ENCODE measurements at regions not wholly inside any gene's neighbourhood (a gene's known extent, or its start where the extent isn't known, plus 50 kb on each side); places are given as distances from the start of the nearest gene placed in this dataset.

DNA sequence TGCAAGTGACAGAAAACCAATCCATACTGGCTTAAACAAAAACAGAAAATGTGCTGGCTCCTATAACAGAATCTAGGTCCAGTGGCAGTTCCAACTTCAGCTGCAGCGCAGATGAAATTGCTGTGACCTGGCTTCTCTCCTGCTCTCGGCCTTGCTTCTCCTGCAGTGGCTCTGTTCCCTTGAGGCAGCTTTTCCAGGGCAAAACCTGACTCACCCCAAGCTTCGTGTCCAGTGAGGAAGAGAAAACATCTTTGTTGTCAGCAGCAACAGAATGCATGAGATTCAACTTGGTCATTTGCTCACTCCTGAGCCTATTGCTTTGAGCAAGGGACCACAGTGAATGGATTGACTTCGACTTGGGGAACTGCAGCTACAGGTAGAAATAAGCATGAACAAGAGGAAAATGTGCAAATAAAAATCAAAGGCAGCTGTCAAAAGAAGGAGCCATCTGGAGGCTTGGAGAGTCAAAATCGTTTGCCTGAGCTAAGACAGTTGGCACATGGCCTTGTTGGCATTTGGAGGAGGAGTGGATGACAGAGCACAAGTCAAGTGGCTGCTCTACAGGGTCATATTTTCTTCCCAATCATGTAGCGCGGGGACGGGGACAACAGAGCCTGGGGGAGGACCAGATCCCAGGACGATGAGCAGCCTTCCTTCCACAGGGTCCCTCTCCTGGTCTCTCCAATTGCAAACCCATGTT lies 523.4 kb downstream of the FGF9 start:
- TF ChIP-seq POLR2A (IDR thresholded peaks at IDR 0.05; ENCODE audit: low read depth, low read length), result no peak
- no peak for DNase-seq (ENCODE audit: insufficient read length, low spot score)
- FAIRE-seq, result no peak

DNA sequence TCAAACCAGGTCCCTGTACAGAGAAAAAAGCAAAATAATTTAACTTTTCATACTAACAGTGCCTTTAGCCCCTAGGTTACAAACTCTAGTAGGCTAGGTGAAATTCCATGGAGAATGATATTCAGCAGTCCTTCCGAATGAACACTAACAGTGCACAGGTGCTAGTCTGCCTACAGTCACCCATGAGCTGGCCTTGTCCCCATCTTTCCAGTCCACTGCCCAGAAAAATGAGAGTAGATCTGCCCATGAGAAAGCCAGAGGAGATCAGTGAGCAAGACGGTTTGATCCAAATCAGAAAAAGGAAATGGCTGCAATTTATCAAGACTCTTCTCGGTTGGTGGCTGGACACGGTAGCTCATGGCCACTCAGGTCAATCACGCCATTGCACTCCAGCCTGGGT lies 524.9 kb downstream of the FGF9 start:
- TF ChIP-seq POLR2A (IDR thresholded peaks at IDR 0.05; ENCODE audit: low read depth, low read length), result no peak
- DNase-seq (ENCODE audit: insufficient read length, low spot score) (no peak), FAIRE-seq (no peak)

DNA sequence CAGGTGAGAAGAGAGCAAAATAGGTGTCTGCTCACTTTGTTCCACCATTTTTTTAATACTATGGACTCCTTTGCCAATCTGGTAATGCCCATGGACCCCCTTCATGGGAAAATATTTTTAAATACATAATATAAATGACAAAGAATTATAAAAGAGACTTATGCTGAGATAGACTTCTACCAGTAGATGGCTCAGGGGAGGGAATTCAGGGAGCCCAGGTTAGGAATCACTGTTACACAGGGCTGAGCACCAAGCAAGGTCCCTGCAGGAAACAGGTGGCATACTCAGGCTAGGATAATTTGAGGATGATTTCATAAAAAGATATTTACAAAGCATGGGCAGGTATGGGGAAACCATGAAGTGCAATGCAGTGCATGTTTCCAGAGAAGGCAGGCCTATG lies 525.9 kb downstream of the FGF9 start:
- no peak for DNase-seq (ENCODE audit: insufficient read length, low spot score)
- no peak for TF ChIP-seq POLR2A (IDR thresholded peaks at IDR 0.05; ENCODE audit: low read depth, low read length)
- no peak for FAIRE-seq

DNA sequence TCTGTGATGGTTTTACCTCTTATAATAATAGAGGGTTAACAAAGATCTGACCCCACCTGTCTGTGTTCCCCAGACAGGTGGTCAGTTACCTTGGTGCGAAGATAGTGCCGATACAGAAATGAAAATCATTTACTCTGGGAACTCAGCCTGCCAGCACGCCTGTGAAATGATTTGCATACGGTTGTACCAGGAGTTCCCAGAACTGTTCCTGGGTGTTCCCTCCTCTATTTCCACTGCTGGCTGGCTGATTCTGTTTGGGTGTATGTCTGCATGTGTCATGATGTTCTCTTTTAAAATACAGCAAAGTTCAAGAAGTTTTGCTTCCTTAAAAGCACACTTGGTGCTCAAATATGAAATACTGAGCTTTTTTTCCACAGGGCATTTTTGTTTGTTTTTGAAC lies 527.1 kb downstream of the FGF9 start:
- DNase-seq (ENCODE audit: insufficient read length, low spot score) (no peak), FAIRE-seq (no peak)
- TF ChIP-seq POLR2A (IDR thresholded peaks at IDR 0.05; ENCODE audit: low read depth, low read length), result no peak

DNA sequence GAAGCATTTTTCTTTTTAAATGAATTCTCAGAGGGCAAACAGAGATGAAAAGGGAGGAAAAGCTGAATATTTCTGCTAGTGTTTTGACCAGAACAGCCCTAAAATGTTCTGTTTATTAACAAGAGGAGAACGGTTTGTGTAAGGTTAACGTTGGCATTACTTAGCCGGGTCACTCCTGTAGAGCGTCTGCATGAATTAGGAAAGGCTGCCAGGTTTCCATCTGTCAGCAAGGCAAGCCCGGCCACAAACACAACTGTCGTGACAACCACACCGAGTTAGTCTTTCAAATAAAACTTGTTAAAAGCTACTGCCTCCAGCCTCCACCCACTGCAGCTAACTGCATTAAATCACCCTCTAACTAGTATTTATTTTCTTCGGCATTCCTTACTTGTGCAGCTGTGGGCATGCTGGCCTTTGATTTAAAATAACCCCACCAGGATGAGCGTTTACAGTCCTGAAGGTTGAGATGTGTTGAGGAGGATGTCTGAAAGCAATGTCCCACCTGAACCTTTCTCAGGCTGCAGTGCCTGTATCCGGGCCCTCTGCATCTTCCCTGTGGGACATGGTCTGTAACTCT lies 527.9 kb downstream of the FGF9 start:
- DNase-seq (ENCODE audit: insufficient read length, low spot score) (no peak), FAIRE-seq (no peak)
- TF ChIP-seq POLR2A (IDR thresholded peaks at IDR 0.05; ENCODE audit: low read depth, low read length), result no peak

DNA sequence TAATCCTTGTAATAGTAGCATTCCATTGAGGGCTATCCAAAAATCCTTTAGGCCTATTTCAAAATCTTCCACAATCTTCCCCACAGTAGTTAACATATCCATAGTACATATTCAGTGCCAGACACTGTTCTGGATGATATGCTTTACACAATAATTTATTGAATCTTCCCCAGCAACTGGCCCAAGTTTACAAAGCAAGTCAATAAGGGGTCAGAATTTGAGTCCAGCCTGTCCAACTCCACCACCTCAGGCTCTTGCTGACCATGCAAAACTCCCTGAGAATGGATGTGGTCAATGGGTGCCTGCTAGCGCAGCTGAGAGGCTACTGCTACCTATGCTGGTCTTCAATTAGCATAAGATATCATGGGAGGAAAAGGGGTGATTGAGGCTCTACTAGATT lies 529.6 kb downstream of the FGF9 start:
- DNase-seq (ENCODE audit: insufficient read length, low spot score) (no peak), FAIRE-seq (no peak)
- no peak for TF ChIP-seq POLR2A (IDR thresholded peaks at IDR 0.05; ENCODE audit: low read depth, low read length)

DNA sequence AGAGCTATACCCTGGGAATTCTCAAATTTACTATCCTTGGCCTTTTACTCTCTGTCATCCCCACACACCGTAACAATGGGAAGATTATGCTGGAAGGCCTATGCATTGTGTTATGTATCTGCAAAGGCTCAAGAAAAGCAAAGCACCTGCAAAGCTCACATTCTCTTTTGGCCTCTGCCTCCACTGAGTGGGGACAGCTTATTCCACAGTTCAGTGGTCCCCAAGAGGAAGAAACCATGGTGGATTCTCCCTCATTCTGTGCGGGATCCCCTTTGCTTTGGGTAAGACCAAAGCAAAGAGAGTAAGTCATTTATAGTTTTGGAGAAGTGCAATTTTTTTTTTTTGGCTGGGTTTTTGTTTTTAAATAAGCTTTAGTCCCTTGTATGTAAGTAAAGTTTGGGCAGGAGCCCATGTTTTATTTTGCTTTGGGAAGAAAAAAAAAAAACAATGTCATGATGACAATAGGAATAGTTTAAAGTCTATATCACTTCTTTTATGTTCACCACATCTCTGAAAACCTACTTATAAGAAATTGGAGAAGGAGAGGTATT lies 530.6 kb downstream of the FGF9 start:
- FAIRE-seq (no peak), DNase-seq (ENCODE audit: insufficient read length, low spot score) (no peak)
- TF ChIP-seq POLR2A (IDR thresholded peaks at IDR 0.05; ENCODE audit: low read depth, low read length), result no peak

DNA sequence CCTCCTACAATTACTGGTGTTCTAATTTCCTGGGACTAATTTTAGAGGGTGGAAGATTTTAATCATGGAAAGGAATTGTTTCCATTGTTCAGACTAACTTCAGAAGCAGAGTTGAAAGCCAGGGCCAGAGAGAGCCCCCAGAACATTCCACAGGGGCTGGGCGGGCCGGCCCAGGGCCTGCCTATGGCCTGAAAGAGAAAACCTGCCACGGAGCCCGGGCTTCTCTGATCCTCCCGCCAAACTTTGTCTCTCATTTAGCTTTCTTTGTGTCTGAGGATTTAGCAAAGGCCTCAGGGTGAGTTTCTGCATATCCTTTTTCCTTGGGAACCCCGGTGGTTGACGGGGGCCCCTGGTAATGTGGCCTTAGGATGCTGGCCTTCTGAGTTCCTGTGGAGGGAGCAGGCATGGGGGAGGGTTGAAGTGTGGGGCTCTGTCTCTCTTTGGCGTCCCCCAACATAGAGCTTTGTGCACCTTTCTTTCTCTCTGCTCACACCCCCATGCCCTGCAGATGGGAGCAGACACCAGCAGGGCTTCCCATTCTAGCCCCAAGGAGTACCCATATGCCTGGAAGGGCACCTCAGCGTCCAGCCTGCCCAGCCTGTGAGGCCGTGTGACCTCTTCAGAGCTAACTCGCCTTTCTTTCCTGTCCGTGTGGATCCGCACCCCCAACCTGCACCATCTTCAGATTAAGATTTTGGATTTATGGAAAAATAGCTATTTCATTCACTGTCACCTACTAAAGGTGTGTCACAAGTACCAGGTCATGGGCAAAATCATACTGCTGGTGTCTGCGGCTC lies 539.5 kb downstream of the FGF9 start:
- TF ChIP-seq POLR2A (IDR thresholded peaks at IDR 0.05; ENCODE audit: low read depth, low read length), result no peak
- FAIRE-seq (no peak), DNase-seq (ENCODE audit: insufficient read length, low spot score) (no peak)

DNA sequence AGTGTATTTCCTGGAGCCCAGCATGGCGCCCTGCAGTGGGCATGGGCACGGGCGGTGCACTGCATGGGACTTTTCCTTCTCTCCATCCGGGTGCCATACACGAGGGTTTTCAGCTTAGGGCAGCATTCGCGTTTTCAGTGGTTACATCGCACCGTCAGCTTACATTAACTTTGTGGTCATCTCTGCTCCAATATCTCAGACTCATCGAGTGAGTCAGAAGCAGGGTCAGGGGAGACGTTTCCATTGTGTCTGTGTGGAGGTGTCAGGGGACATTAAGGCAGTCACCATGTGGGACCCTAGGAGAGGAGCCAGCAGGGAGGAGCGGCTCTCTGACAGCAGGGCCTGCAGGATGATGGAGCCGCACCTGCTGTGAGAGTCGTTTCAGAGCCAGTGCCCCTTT lies 541.0 kb downstream of the FGF9 start:
- no peak for TF ChIP-seq POLR2A (IDR thresholded peaks at IDR 0.05; ENCODE audit: low read depth, low read length)

DNA sequence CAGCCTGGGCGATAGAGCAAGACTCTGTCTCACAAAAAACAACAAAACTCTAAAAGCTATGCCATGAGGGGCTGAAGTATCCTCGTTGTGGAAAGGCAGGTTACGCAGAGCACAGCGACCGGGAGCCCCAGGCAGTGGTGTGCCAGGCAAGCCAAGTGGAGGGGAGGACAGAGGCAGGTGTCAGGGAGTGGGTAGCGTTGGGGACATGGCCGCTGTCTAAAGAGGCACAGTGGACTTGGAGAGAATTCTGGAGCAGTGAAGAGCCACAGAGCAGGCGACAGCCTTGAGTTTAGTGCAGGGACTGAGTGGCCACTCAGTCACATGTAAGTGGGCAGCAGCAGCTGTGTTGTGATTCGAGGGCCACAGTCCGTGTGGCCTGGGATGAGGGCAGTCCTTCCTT lies 541.7 kb downstream of the FGF9 start:
- no peak for TF ChIP-seq POLR2A (IDR thresholded peaks at IDR 0.05; ENCODE audit: low read depth, low read length)
- FAIRE-seq (no peak), DNase-seq (ENCODE audit: insufficient read length, low spot score) (no peak)

More for the DNA sequence above, 541.0 kb downstream of the FGF9 start:
- FAIRE-seq (no peak), DNase-seq (ENCODE audit: insufficient read length, low spot score) (no peak)

DNA sequence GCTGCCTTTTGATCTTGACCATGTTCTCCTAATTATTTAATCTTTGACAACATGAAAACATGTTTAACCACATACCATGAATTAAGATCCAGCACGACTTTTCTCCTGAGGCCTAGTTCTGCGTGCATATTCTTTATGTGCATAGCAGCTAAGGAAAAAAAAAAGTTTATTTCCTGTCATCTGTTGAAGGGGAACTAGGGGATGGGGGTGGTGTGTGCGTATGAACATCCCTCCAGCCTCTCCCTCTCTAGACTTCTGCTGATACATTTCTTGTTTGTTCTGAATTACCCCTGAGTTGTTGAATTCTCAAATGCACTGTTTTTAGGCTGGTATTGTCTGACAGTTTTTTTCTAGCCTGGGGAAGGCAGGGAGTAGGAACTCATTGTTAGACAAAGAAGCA lies 543.3 kb downstream of the FGF9 start:
- no peak for DNase-seq (ENCODE audit: insufficient read length, low spot score)
- FAIRE-seq, result no peak
- no peak for TF ChIP-seq POLR2A (IDR thresholded peaks at IDR 0.05; ENCODE audit: low read depth, low read length)

DNA sequence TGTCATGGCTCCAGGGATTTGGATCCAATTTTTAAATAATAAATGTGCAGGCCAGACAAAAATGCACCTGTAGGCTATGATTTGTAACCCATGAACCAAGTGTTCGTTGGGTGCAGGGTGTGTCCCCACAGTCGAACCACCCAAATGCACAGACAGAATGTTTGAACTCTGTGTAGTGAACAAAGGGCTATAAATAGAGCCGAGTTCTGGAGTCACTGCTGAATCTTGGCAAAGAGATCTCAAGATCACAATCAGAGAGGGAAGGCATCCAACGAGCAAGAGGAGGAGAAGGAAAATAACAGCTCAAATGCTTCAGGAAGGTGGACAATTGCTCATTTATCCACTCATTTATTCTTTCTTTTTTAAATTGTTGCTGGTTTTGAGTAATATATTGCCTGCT lies 547.9 kb downstream of the FGF9 start:
- DNase-seq (ENCODE audit: insufficient read length, low spot score) (no peak), FAIRE-seq (no peak)
- TF ChIP-seq POLR2A (IDR thresholded peaks at IDR 0.05; ENCODE audit: low read depth, low read length), result no peak

DNA sequence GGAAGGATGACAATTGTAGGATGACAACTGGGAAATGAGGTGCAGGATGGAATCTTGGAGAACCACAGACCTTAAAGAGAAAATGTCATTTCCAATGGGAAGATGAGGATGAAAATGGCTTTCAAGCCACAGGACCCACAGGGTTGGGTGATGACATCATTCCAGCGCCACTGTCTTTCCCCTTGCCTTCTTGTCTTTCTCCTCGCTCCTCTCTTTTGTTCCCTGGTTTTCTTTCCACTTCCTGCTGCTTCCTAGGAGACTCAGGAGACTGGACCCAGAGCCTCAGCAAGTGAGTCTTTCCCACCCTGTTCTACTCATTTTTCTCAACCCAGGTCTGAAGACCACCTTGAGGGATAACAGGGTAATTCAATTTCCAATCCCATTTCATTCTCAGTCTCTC lies 548.8 kb downstream of the FGF9 start:
- TF ChIP-seq POLR2A (IDR thresholded peaks at IDR 0.05; ENCODE audit: low read depth, low read length), result no peak
- DNase-seq (ENCODE audit: insufficient read length, low spot score), result no peak
- FAIRE-seq, result no peak
